ENCODE measurements at regions not wholly inside any gene's neighbourhood (a gene's known extent, or its start where the extent isn't known, plus 50 kb on each side); places are given as distances from the start of the nearest gene placed in this dataset.
"Not testable (repeated sequence)": the region's sequence is repeated elsewhere in the genome, so short reads cannot be mapped to it uniquely, and the experiment has no call there.

DNA sequence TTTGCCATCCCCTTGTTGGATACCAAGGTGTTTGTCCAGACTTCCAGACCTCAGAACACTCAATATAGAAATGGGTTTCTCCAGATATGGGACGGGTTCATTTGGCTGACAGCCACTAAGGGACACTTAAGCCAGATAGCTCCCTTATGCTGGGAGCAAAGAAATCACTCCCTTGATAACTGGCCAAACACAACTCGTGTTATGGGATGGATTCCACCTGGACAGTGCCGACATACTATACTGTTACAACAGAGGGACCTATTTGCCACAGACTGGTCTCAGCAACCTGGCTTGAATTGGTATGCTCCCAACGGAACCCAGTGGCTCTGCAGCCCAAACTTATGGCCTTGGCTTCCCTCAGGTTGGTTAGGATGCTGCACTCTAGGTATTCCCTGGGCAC, 114.0 kb upstream of the PLCL2 start:
- no peak for DNase-seq

- DNase-seq = not testable (repeated sequence)
Measured at GRCh38 chr3:16773594-16773993, 111.2 kb upstream of the PLCL2 start.

DNA sequence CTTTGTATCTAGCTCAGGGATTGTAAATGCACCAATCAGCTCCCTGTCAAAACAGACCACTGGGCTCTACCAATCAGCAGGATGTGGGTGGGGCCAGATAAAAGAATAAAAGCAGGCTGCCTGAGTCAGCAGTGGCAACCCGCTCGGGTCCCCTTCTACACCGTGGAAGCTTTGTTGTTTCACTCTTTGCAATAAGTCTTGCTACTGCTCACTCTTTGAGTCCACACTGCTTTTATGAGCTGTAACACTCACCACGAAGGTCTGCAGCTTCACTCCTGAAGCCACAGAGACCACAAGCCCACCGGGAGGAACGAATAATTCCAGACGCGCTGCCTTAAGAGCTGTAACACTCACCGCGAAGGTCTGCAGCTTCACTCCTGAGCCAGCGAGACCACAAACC, 110.2 kb upstream of the PLCL2 start:
- DNase-seq = not testable (repeated sequence)

- no peak for DNase-seq
Measured at GRCh38 chr3:16784973-16785372, 99.8 kb upstream of the PLCL2 start.

DNA sequence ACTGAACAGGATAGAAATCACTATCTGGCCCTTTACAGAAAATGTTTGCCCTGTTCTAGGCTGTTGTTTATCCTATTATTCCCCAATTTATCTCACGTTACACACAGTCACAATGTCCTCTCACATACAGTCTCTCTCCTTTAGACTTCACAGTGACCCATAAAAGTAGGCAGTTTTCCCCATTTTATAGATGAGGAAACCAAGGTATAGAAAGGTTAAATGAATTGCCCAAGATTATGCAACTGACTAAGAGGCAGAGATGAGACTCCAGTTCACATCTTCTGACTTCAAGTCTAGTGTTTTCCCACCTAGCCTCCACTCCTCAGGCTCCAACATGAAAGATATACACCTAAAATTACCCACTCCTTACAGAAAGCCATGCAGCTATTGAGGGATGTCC, 99.3 kb upstream of the PLCL2 start:
- no peak for DNase-seq

DNA sequence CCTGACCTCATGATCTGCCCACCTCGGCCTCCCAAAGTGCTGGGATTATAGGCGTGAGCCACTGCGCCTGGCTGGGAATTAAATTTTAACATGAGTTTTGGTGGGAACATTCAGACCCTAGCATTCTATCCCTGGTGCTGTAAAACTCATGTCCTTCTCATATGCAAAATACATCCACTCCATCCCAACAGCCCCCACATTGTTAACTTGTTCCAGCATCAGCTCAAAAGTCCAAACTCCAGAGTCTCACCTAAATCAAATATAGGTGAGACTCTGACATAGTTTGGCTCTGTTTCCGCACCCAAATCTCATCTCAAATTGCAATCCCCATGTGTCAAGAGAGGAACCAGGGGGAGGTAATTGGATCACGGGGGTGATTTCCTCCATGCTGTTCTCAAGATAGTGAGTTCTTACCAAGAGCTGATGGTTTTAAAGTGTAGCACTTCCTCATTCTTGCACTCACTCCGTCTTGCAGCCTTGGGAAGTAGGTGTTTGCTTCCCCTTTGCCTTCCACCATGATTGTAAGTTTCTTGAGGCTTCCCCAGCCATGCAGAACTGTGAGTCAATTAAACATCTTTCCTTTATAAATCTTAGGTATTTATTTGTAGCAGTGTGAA, 96.2 kb upstream of the PLCL2 start:
- DNase-seq = peak; percentile 18

DNA sequence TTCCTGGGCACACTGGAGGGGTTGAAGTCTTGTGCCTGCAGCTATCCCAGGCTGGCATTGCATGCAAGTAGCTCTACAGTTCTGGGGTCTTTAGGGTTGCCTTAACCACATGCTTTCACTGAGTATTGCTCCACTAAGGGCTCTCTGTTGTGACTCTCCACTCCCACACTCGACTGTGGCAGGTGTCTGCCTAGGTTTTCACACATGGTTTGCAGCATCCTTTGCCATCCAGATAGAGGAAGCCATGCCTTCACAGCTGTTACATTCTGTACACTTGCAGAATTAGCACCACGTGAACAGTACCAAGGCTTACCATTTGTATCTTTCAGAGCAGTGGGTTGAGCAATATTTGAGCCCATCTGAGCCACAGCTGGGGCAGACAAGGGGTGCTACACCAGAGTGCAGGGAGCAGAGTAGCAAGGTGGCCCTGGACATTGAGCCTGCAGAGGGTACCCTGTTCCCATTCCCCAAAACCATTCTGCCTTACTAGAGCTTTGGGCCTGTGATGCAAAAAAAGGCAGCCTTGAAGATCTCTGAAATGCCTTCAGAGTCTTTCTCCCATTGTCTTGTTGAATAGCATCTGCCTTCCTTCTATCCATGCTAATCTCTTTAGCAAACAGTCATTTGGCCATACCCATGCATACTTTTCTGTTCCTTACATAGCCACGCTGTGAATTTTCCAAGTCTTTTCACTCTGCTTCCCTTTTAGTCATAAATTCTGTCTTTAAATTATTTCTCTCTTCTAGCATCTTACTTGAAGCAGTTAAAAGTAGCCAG, 95.2 kb upstream of the PLCL2 start:
- DNase-seq = peak; percentile 25

DNA sequence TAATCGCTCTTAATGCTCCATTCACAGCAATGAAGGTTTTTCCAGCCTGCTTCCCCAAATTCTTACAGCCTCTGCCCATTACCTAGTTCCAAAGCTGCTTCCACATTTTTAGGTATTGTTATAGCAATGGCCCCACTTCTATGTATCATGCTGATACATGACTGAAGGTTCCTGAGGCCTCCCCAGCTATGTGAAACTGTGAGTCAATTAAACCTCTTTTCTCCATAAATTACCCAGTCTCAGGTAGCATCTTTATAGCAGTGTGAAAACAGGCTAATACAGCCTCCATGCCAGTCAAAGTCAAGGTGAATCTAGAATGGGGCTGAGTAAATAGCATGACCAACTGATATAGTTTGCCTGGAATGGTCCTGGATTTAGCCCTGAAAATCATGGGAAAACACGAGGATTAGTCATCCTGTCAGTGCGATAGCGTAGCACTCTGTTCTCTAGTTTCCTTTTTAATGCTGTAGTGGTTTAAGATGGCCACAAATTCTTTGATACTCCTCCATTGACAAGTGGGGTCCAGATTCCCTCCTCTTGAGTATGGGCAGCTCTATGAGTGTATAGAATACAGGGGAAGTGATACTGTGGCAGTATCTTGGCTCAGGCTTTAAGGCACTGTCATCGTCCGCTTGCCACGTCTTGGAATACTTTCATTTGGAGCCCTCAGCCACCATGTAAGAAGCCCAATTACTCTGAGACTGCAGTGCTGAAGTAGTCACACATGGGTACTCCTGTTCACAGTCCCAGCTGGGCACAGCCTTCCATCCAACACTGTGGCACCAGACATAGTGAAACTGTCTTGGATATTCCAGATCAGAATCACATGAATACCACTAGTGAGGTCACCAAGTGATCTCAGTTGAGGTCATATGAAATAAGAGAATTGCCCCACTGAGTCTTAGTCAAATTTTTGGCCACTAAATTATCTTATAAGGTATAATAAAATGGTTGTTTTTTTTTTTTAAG, 94.0 kb upstream of the PLCL2 start:
- DNase-seq = no peak

- DNase-seq = no peak
Measured at GRCh38 chr3:16793321-16793720, 91.4 kb upstream of the PLCL2 start.

DNA sequence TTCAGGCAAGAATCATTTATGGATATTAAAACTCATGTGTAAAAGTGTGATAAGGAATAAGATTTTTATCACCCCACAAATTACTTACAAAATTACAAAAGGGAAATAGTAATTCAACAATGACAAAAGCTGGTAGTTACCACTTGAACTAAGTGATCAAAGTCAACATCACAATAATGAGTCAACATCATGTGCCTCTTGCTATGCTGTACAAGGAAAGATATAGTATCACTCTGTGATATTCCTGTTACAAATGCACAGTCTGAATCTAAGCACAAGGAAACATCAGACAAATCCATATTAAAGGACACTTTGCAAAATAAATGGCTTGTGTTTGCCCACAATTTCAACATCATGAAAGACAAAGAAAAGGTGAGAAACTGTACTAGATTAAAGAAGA, 90.5 kb upstream of the PLCL2 start:
- DNase-seq = no peak

GRCh38 chr3:16795581-16795980, 89.2 kb upstream of the PLCL2 start:
- no peak for DNase-seq

- no peak for DNase-seq
Measured at GRCh38 chr3:16797831-16798230, 86.9 kb upstream of the PLCL2 start.

DNA sequence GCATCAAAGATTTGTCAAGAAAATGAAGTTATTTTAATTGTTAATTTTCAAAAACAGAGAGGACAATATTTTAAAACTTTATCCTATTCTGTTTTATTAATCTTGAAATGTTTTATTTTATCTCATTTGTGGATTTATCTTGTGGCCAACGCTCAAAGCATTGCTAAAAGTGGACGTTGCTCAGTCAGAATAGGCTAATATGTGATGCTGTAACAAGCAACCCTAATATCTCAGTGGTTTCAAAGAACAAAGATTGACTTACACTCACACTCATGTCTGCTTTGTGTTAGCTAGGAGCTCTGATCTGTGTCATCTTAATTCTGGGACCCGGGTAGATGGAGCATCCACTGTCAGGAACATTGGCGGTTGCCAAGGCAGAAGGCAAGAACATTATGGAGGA, 86.0 kb upstream of the PLCL2 start:
- DNase-seq = no peak

DNA sequence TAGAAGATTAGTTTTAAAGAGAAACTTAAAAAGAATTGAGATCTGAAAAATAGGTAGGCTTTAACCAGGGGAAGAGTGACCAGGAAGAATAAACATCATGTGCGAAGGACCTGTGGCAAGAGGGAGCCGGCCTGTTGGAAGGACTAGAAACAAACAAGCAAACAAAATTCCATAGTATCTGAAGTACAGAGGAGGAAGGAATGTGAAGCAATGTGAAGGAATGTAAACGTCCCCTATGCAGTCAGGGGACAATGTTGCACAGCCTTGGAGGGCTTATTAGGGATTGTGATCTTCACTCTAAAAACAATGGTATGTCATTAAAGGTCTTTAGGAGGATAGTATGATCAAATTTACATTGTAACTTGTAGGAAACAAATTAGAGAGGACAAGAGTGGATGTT, 84.4 kb upstream of the PLCL2 start:
- DNase-seq = no peak

DNA sequence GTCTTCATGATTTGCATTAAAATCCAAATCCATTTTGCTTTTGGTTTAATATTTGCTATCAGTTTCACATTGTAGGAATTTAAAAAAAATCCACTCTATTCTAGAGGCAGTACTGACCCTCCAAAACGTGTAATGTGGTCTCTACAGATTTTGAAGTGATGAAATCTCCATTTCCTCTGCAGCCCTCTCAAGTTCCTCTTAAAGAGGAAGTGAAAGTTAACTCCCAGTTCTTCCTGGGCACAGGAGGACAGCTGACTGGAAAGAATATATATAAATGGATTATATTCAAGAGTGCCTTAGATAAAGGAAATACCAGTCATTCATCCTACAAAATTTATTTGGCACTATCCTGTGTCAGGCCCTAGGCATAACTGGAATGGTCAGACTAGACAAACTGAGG, 83.5 kb upstream of the PLCL2 start:
- DNase-seq = no peak

DNA sequence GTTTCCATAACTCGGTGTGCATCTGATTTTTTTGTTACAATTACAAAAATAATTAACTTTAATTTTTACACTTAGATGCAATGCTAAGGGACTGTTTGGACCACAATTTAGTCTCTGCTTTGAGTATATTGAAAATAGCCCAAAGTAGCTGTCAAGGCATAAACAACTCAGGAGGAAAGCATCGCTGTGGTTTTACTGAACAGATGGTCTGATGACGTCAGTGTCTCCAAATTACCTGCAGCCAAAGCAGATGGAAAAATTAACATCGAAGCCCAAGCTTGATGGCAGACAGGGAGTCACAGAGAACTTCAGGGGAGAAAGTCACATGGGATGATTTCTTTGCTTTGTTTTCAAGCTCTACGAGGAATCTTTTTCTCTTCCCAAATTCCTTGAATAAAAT, 83.1 kb upstream of the PLCL2 start:
- DNase-seq = no peak

DNA sequence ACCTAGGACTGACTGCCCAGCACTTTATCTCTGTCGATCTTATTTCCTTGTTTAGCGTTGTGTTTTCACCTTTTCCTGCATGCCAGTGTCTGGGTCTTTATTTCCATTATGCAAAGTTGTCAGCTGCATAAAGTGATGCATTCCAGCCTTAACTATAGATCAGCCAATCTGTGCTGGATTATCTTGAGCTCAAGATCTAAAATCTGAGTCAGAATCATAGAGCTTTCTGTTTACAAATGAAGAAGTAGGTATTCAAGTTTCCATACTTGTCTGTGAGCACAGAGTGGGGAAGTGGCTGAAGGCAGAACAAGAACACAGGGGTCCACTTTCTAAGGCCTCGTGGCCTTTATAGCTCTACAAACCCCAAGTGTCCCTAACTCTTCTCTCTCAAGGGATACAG, 82.4 kb upstream of the PLCL2 start:
- no peak for DNase-seq

GRCh38 chr3:16803019-16803418, 81.7 kb upstream of the PLCL2 start:
- DNase-seq = no peak

GRCh38 chr3:16807391-16807790, 77.4 kb upstream of the PLCL2 start:
- DNase-seq = no peak

- DNase-seq = no peak
Measured at GRCh38 chr3:16808393-16809107, 76.2 kb upstream of the PLCL2 start.

GRCh38 chr3:16809482-16809881, 75.3 kb upstream of the PLCL2 start:
- DNase-seq = no peak

DNA sequence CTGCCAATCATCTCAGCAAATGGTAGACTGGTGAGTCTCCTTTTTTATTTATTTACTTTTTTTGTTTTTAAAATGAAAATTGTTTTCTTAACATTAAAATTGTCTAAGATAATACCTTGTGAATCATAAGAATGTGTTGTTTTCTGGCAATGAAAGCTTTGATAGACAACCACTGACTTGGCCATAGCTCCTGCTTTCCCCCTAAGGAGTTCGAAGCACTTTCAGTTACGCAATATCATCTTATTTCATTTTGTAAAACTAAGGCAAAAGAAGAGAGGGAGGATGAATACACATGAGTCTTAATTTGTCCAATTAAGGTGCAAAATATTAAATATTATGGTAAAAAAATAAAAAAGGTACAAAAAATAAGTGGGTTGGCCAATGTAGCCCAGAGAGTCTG, 74.8 kb upstream of the PLCL2 start:
- no peak for DNase-seq

Measured in CD4-positive, alpha-beta T cell treated with Interferon gamma for 1 hour (primary cell).